PC-3 (cell line): ENCODE measurements at regions not wholly inside any gene's neighbourhood (a gene's known extent, or its start where the extent isn't known, plus 50 kb on each side); places are given as distances from the start of the nearest gene placed in this dataset.

Experiments used
- ATAC-seq: fragments of 200-7000 bp; cut with Tn5 transposase; 2 replicates; pipeline ENCODE4 v1.9.1; 2020; ENCODE audit warnings: mild to moderate bottlenecking, moderate library complexity
- BruUV-seq: library from RNA; stranded (reverse); fragments of 400-500 nt; replicated peaks from 2 replicates; lab custom pipeline; 2021; lab: Mats Ljungman, UMichigan
- CTCF ChIA-PET: fragments of 300-600 bp; sonication (Branson Sonifier 250); formaldehyde crosslinking; loops from one replicate; lab custom pipeline; 2022; ENCODE audit warnings: antibody characterized with exemption; lab: Charles Lee
- POLR2A ChIA-PET: fragments of 300-600 bp; sonication (Branson Sonifier 250); formaldehyde crosslinking; loops from one replicate; lab custom pipeline; 2022; ENCODE audit warnings: antibody characterized with exemption; ENCODE audit not compliant: unreplicated experiment; lab: Charles Lee
- DNase-seq: peaks from one replicate; pipeline ENCODE4 v3.0.0-alpha.2; 2015
- H2AFZ ChIP-seq: fragments of 300-600 bp; sonication (generic); 2 replicates; pipeline ENCODE4 v1.6.0; 2016; ENCODE audit warnings: antibody characterized with exemption, low read length
- H3F3A ChIP-seq: fragments of 300-600 bp; sonication (generic); one replicate; pipeline ENCODE4 v1.6.0; 2017; ENCODE audit warnings: antibody characterized with exemption, low read length, control low read depth, mild to moderate bottlenecking; ENCODE audit not compliant: unreplicated experiment
- H3K27ac ChIP-seq: fragments of 300-600 bp; sonication (generic); 2 replicates; pipeline ENCODE4 v1.5.1; 2016; ENCODE audit warnings: mild to moderate bottlenecking, low read length
- H3K27me3 ChIP-seq: fragments of 300-600 bp; sonication (generic); 2 replicates; pipeline ENCODE4 v1.6.1; 2016; ENCODE audit warnings: low read length, mixed read lengths
- H3K36me3 ChIP-seq: fragments of 300-600 bp; sonication (generic); 2 replicates; pipeline ENCODE4 v1.6.1; 2016; ENCODE audit warnings: low read depth, mixed run types, low read length, mixed read lengths
- H3K4me1 ChIP-seq: fragments of 300-600 bp; sonication (generic); 2 replicates; pipeline ENCODE4 v1.5.1; 2016; ENCODE audit warnings: low read length; ENCODE audit not compliant: insufficient read depth
- H3K4me2 ChIP-seq: fragments of 300-600 bp; sonication (generic); 2 replicates; pipeline ENCODE4 v1.6.0; 2016; ENCODE audit warnings: low read length
- H3K4me3 ChIP-seq: fragments of 300-600 bp; sonication (generic); 2 replicates; pipeline ENCODE4 v1.5.1; 2016; ENCODE audit warnings: mild to moderate bottlenecking, low read length, mixed read lengths
- H3K79me2 ChIP-seq: fragments of 300-600 bp; sonication (generic); 2 replicates; pipeline ENCODE4 v1.6.1; 2017; ENCODE audit warnings: low read length, mixed read lengths
- H3K9ac ChIP-seq: fragments of 300-600 bp; sonication (generic); 2 replicates; pipeline ENCODE4 v1.6.0; 2016; ENCODE audit warnings: mild to moderate bottlenecking, low read length
- H3K9me2 ChIP-seq: fragments of 300-600 bp; sonication (generic); replicated peaks from 2 replicates; pipeline ENCODE4 v1.6.1; 2016; ENCODE audit warnings: mixed run types, low read length, mixed read lengths
- H3K9me3 ChIP-seq: fragments of 300-600 bp; sonication (generic); 2 replicates; pipeline ENCODE4 v1.6.1; 2016; ENCODE audit warnings: low read length, mixed read lengths
- H4K20me1 ChIP-seq: fragments of 300-600 bp; sonication (generic); 2 replicates; pipeline ENCODE4 v1.6.1; 2016; ENCODE audit warnings: low read length, mixed read lengths
- EZH2 ChIP-seq: fragments of 300-600 bp; sonication (generic); IDR thresholded peaks from one replicate; pipeline ENCODE4 v1.6.1; 2017; ENCODE audit warnings: antibody characterized with exemption, mild to moderate bottlenecking, low read length; ENCODE audit not compliant: unreplicated experiment
- EZH2phosphoT487 ChIP-seq: fragments of 300-600 bp; sonication (generic); IDR thresholded peaks from 2 replicates; pipeline ENCODE4 v1.6.1; 2018; ENCODE audit warnings: mild to moderate bottlenecking, antibody characterized with exemption, low read length, borderline replicate concordance
- intact Hi-C: fragments of 100-400 bp; cut with micrococcal nuclease; formaldehyde crosslinking; loops from 2 replicates; pipeline ENCODE4 v1.9.0; 2023
- TF ChIP-seq, protein P1 (sequence below): fragments of 300-600 bp; sonication (generic); conservative IDR thresholded peaks from 2 replicates; pipeline ENCODE4 v1.5.1; 2017; ENCODE audit warnings: antibody characterized with exemption, low read depth, mild to moderate bottlenecking, low read length

DNA sequence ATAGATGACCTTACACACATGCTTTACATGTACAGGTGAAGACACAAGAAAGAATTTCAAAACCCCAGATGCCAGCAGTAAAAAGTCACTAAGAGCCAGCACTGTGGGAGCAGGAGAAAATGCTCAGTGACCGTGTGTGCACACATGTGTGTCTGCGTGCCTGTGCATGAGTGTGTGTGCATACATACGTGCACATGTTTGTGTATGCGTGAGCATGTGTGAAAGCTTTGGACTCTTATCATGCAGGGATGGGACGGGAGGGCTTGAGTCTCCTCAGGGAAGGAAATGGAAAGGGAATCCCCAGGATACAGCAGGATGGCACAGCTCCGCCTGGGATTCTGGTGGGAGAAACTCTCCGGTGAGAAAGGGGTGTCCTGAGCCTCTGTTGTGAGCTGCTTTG lies 121.5 kb upstream of the B3GAT1 start:
- Histone ChIP-seq H3K36me3 (no peaks in the 10 kb centered on the region), H3K79me2 (no peaks in the 10 kb centered on the region), H3F3A (no peaks in the 10 kb centered on the region), H3K4me2 (no peak overlapping the region), H3K9me2 (no peaks in the 10 kb centered on the region), H3K4me3 (no peak overlapping the region), H3K9ac (no peak overlapping the region), H3K27me3 (peaks cover 58% of the 10 kb centered on the region), H2AFZ (no peak overlapping the region), H4K20me1 (no peaks in the 10 kb centered on the region), H3K4me1 (no peaks in the 10 kb centered on the region), H3K9me3 (no peaks in the 10 kb centered on the region), H3K27ac (no peak overlapping the region)
- intact Hi-C loops = no loop called here
- POLR2A ChIA-PET = no interaction called here
- CTCF ChIA-PET = no interaction called here
- DNase-seq (no peak), ATAC-seq (no peak)
- no TSS peak for BruUV-seq
- TF ChIP-seq EZH2 (no peak), EZH2phosphoT487 (no peak)
- TF ChIP-seq, protein P1, sequence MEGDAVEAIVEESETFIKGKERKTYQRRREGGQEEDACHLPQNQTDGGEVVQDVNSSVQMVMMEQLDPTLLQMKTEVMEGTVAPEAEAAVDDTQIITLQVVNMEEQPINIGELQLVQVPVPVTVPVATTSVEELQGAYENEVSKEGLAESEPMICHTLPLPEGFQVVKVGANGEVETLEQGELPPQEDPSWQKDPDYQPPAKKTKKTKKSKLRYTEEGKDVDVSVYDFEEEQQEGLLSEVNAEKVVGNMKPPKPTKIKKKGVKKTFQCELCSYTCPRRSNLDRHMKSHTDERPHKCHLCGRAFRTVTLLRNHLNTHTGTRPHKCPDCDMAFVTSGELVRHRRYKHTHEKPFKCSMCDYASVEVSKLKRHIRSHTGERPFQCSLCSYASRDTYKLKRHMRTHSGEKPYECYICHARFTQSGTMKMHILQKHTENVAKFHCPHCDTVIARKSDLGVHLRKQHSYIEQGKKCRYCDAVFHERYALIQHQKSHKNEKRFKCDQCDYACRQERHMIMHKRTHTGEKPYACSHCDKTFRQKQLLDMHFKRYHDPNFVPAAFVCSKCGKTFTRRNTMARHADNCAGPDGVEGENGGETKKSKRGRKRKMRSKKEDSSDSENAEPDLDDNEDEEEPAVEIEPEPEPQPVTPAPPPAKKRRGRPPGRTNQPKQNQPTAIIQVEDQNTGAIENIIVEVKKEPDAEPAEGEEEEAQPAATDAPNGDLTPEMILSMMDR = no peak

DNA sequence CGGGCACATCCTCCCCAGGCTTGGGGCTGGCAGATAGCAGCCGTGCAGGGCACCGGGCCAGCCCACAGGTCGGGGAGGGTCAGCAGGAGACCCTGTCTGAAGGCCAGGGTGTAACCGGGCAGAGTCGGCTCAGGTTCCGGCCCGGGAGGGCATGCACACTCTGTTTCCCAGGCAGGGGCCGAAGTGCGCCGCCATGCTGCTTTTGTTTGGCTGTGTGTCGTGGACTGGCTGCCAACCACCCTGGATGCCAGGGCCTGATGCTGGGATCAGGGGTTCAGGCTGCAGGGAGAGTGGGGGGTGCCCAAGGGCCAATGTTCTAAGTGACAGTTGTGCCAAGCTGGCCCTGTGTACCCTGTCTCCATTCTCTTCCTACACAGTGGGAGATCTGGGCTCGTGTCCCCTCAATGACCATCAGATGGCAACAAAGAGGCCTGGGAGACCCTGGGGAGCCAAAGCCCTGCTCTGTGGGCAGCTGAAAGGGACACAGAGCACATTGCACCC lies 120.9 kb upstream of the B3GAT1 start:
- BruUV-seq = no TSS peak
- H3K36me3 ChIP-seq = no peaks in the 10 kb centered on the region
- intact Hi-C loops = no loop called here
- no peaks in the 10 kb centered on the region for H3K9me3 ChIP-seq
- ChIA-PET CTCF (no interaction called here), POLR2A (no interaction called here)
- no peaks in the 10 kb centered on the region for H3F3A ChIP-seq
- peaks cover 58% of the 10 kb centered on the region for H3K27me3 ChIP-seq
- ATAC-seq (no peak), DNase-seq (no peak)
- H3K9ac ChIP-seq = no peak overlapping the region
- H3K9me2 ChIP-seq = no peaks in the 10 kb centered on the region
- H3K4me2 ChIP-seq = no peak overlapping the region
- H3K79me2 ChIP-seq = no peaks in the 10 kb centered on the region
- no peak overlapping the region for H2AFZ ChIP-seq
- no peaks in the 10 kb centered on the region for H4K20me1 ChIP-seq
- H3K4me1 ChIP-seq = no peaks in the 10 kb centered on the region
- no peak overlapping the region for H3K4me3 ChIP-seq
- no peak overlapping the region for H3K27ac ChIP-seq
- TF ChIP-seq, protein P1 = no peak
- TF ChIP-seq EZH2phosphoT487 = no peak
- no peak for TF ChIP-seq EZH2

DNA sequence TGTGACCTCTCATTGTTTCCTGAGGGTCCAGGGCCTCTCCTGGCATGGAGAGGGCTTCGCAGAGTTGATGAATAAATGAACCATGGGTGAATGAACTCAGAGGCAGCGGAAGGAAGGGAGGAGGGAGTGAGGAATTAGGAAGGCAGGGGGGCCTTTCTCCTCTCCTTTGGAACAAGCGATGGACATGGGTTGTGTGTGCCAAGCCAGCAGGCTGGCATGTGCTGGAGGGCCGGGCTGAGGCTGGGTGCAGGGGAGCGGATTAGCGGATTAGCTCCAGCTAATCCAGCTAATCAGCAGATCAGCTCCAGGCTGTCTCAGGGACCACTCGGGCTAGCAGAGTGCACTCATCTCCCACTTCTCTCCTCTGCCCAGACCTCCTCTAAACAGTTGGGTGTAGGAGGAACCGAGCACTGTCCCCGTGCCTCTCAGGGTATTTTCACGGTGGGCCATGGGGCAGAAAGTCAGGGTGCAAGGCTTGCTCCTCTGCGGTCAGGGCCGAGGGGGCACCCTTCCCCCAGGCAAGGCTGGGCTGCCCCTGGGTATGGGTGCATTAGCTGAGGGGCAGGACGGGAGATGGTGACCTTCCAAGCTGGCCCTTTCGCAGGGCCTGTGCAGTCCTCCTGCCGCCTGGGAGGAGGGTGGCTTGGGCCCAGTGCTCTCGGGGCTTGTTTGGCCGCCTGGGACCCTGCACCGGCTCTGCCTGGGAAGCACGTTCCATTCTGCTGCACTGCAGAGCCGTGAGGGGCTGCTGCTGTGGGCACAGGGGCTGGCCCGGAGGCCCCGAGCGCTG lies 120.3 kb upstream of the B3GAT1 start:
- Histone ChIP-seq H3K36me3 (no peaks in the 10 kb centered on the region), H3K79me2 (no peaks in the 10 kb centered on the region), H3K4me3 (no peak overlapping the region), H3K9me3 (no peaks in the 10 kb centered on the region), H3K27me3 (peaks cover 60% of the 10 kb centered on the region), H3K4me2 (no peak overlapping the region), H3K9ac (no peak overlapping the region), H2AFZ (no peak overlapping the region), H3F3A (no peaks in the 10 kb centered on the region), H4K20me1 (no peaks in the 10 kb centered on the region), H3K9me2 (no peaks in the 10 kb centered on the region), H3K4me1 (no peaks in the 10 kb centered on the region), H3K27ac (no peak overlapping the region)
- BruUV-seq = no TSS peak
- ChIA-PET POLR2A (no interaction called here), CTCF (no interaction called here)
- intact Hi-C loops = no loop called here
- ATAC-seq (no peak), DNase-seq (no peak)
- TF ChIP-seq EZH2phosphoT487 (no peak), EZH2 (no peak)
- TF ChIP-seq, protein P1 = no peak
